NCI-H146 (cell line): ENCODE measurements at regions not wholly inside any gene's neighbourhood (a gene's known extent, or its start where the extent isn't known, plus 50 kb on each side); places are given as distances from the start of the nearest gene placed in this dataset.
"Not testable (repeated sequence)": the region's sequence is repeated elsewhere in the genome, so short reads cannot be mapped to it uniquely, and the experiment has no call there.

Experiments
- DNase-seq: peaks from one replicate; lab custom pipeline; 2025; lab: John Stamatoyannopoulos, UW

DNA sequence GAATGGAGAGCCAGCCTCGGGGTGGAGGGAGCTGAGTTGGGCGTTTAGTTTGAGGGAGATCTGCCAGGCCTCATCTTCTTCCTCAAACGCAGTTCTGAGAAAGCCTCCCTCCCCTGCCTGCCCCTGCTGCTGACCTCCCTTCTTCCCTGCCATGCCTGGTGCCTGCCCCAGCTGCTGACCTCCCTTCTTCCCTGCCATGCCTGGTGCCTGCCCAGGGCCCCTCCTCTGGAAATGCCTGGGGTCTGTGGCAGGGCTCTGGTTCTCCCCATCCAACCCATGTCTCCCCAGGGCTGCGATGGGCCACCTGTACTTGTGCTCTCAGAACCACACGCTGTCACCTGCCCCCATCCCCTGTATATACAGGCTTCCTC is 114.6 kb downstream of the VEGFA start:
- no peak for DNase-seq

DNA sequence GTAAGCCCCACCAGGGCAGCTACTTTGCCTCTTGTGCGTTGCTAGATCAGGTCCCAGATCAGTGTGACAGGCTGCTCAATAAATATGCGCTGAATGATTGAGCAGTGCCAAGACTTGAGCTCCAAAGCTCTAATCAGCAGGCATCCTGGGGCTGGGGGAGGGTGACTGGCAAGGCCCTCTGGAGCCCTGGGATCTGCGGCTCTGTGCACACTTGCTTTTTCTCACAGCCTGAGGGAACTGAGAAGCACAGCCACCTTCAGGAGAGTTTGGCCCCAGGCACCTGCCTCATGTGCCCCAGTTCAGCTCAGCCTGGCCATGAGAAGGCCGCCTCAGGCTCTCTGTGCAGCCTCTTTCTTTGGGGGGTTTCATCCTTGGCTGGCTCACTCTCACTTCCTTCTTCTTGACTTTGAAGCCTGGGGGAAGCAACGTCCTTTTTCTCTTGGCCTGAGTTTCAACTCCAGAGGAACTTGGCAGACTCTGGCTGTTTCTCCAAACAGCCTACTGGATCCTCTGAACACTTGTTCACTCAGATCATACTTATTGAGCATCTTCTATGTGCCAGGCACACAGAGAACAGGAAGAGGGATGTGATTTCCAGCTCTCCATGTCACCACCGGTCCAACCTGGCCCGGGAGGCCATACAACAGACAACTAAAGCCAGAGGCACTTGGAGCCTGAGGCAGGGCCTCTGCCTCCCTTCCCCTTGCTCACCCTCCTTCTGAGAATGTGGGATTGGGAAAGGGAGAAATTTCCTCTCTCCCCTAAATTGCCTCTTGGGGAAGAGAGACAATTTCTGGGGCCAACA is 114.0 kb downstream of the VEGFA start:
- no peak for DNase-seq

DNA sequence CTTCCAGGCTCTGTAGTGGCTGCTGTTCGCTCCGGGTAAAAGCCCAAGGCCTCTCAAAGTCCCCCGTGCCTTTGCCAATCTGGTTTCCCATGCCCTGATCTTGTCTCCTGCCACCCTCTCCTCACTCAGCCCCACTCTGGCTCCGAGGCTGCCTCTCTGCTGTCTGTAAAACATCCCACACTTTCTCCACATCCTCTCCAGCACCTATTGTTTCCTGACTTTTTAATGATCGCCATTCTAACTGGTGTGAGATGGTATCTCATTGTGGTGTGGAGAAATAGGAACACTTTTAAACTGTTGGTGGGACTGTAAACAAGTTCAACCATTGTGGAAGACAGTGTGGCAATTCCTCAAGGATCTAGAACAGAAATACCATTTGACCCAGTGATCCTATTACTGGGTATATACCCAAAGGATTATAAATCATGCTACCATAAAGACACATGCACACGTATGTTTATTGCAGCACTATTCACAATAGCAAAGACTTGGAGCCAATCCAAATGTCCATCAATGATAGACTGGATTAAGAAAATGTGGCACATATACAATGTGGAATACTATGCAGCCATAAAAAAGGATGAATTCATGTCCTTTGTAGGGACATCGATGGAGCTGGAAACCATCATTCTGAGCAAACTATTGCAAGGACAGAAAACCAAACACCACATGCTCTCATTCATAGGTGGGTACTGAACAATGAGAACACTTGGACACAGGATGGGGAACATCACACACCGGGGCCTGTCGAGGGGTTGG is 112.9 kb downstream of the VEGFA start:
- DNase-seq, result not testable (repeated sequence)

DNA sequence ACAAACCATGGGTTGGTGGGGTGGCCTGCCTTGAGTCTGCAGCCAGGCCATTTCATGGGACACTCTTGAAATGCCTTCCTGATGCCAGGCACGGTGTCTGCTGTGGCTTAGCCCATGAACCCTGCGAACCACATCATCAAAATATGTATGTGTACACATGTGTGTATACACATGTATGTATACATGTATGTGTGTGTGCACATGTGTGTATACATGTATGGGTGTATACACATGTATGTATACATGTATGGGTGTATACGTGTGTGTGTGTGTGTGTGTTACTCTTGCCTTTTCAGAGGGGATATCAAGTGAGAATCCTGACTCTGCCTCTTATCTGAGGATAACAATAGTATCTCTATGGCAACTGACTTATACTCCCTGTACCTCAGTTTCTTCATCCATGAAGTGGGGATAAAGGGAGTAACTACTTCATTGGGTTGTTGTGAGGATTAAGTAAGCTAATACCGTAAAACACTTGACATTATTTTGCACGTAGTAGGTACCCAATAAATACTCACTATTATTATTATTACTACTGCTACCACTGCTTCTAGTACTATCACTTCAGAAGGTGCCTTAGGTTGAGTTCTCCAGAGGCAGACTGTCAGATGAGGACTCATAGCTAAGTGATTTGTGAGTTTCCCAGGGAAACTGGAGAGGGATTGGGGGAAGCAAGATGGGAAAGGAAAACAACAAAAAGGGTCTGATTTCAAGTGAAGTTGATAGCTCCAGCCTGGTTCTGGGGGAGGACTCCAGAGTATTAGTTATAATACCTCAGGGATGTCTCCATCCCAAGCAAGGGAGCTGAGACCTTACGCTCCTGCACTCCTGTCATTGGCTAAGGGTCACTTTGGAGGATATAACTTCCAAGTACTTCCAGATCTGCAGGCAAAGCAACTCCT is 110.5 kb downstream of the VEGFA start:
- no peak for DNase-seq

DNA sequence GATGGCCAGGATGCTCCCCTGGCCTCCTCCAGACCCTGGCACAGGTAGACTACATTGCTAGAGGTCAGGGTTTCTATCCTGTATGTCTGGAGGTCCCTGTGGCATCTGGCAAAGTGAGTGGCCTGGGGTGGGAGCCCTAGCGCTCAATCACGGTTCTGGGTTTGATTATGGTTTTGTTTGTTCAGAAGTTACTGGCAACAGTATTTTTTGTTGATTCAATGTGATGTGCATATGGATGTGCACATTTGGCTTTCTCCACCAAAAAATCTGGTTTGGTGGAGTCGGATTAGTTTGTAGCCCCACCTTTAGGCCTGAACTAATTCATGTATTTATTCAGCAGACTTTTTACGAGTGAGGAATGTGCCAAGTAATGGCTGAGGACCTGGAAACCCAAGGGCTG is 109.7 kb downstream of the VEGFA start:
- DNase-seq, result no peak

DNA sequence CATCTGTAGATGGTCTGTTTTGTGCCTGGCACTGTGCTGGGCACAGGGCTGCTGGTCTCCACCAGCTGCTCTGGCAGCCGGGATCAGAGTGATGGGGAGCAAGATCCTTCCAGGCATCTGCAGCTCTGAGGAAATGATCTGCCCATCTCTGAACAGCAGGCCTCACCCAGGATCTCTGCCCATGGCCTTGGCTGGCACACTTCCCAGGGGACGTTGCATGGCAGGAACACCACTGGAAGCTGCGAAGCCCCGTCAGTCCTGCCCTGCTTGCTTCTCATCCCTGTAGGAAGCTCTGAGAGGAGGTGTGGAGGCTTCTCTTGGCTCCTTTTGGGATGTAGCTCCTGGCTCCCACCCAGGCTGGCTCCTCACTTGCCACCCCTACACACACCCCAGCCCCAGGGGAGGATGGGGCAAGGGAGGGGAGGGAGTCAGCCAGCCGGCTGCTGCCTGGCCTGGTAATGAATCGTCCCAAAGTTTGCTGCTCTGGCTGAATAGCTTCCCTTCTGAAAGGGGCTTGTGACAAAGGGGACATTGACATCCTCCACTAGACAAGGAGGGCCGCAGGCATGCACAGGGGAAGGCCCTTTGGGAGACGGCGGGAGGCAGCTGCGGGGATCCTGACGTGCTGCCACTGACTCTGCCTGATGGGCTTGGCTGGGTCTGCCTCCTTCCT is 108.9 kb downstream of the VEGFA start:
- no peak for DNase-seq

DNA sequence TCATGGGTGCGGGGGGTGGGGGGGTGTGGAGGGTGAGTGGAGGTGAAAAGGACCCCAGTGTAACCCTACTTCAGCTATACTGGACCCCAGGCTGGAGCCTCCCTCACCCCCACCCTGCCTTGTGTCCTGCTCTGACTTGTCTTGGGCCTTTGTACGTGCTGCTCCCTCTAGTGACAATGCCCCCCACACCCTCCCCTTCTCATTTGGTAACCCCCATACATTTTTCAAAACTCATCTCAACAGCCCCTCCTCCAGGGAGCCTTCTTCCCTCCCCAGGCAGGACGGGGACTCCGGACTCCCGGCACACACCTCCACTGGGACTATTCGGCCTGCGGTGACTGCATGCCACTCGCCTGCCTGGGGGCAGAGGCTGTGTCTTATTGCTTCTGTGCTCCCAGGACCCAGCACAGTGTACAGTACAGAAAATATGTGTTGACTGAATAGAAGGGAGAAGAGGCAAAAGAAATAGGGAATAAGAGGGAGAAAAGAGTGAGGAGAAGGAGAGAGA is 108.2 kb downstream of the VEGFA start:
- DNase-seq, result no peak

DNA sequence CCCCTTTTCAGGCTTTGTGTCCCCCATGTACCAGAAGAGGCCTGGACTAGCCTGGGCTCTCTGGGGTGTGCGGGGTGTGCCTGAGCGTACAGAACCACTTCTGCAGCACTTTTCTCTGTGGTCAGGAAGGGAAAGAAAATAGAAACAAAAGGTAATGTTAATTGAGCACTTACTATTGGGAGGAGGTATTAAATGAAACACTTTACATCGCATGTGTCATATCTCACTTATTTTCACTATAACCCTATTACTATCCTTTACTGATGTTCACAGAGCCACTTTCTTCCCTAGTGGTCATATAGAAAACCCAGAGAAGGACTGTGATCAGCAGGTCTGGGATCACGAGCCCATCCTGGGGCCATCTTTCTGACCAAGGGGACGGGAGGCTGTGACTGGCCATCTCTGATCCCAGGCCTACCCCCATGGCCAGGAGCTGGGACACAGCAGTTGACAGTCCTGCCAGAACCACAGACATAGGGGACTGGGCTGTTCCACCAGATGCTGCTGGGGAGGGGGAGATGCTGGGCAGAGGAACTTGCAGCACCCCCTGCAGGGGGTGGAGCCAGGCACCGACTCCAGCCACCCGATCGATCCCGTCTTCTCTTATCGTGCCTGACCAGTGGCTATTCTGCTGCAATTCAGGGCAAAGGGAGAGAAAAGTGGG is 107.6 kb downstream of the VEGFA start:
- no peak for DNase-seq

DNA sequence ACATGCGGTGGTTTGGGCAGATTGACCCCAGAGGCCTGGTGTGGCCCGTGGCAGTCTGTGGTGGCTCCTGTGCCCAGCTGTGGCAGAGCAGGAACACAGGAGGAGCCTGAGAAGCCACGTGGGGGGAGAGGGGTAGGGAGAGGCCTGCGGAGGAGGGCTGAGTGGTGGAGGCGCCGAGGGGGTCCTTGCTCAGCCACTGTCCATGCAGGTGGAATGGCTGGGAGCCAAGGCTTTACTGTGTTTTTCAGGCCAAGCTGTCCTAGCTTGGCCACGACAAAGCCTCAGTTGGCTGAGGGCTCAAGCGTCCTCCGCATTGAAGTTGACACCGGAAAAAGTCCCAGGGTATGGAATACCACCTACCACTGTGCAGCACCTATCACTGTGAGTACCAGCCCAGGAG is 107.0 kb downstream of the VEGFA start:
- DNase-seq, result no peak

DNA sequence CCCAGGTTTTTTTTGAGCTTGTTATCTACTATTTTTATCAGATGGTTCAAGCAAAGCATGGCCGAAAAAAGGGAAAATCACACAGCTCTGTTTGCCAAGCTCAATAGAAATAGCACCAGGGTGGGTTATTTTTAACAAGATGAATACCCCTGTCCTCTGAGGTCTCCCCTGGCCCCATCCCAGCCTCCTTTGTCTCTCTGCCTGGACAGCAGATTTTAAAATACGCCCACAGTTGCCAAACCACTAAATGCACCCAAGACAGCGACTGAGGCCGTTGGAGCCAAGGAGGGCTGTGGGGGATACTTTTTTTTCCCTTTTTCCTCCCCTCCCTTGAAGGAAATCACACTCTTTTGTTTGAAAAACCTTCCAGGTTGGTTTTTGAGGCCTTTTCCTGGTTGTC is 106.6 kb downstream of the VEGFA start:
- DNase-seq, result no peak

DNA sequence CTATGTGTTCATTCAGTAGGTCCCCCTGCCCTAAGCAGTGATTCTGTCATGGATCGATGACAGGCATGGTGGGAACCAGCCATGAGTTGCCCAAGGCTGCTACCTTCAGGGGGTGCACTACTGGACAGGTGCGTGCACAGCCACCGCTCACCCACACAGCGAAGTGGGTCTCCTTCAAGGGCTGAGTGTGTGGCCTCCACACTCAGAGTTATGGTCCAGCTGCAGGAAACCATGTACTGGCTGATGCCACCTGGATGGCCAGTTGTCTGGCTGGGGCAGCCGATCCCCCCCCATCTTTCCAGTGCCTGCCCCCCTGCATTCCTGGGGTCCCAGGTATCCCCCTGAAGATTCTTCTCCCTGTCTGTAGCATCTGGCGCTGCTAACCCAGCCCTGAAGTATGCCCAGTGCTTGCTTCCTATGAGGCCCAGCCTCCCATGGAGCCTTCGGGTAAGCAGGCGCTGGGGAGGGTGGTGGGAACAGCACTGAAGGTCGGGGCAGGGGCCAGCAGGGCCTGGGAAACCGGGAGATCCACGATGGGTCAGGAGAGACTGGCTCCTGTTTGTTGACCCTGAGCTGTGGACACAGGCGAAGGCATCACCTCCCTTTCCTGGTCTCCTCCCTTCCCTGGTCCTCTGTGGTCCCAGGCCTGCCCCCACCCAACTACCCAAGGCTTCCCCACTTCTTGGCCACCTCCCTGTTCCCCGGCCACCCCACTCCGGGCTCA is 106.0 kb downstream of the VEGFA start:
- DNase-seq, result no peak

DNA sequence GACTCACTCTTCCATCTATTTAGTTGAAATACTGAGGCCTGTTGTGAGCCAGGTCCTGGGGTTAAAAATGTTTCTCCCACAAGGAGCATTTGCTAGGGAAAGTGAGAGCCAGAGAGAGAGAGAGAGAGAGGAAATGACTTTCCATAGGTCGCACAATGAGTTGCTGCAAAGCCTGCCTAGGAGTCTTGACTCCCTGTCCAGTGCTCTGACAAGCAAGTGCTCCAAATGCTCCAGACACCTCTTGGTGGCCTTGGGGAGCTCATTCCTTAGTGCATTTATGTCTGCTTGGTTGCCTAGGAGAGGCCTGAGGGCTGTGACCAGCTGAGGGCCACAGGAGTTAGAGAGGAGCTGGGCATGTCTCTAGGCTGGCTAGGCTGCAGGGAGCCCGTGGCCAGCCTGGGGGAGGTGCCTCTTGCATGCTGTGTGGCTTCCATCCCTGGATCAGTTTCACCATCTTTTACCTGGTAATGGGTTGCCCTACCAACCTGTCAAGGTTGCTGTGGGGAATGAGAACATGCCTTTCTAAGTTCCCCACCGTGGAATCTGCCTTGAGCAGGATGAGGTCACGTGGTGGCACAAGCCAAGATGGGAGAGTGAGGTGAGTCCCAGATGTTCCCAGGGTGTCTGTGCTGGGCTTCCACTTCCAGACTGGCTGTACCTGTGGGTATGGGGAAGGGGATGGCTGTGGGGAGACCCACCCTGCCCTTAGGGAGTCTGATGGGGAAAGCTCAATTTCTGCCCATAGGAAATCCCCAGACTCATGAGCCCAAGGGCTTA is 105.0 kb downstream of the VEGFA start:
- DNase-seq, result no peak

DNA sequence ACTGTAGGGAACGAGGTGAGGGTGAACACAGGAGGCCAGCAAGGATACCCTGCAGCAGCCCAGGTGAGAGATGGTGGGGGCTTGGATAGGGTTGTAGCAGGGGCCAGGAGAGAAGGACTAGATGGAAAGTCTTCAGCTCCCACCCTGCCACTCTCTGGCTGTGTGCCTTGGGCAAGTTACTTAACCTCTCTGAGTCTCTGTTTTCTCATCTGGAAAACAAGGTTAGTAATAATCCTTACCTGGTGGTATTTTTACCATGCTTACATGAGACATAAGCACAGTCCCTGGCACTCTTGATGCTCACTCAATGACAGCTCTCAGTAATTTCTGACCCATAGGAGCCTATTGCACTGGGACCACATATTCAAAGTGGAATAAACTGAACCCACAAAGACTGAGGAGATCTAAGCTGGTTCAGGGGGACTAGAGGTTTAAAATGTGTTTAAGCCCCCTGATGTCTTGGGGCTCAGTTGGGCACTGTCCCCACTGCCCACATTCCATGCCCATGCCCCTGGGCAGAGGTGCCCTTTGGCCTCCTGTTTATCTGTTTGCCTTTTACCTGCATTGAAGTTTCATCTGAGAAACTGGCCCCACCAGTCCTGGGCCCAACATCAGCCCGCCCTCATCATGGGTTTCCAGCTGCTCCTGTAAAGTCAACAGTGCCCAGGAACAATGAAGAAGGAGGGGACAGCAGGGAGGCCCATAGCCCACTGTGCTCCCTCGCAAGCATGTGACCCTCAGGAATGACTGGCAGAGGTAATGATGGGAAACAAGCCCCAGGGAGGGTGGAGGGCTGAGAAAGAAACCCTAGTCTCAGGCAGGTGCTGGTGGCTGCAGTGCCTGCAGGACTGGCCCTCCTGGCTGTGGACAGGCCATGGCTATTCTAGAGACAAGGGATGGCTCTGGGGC is 104.0 kb downstream of the VEGFA start:
- DNase-seq, result peak; percentile 99

DNA sequence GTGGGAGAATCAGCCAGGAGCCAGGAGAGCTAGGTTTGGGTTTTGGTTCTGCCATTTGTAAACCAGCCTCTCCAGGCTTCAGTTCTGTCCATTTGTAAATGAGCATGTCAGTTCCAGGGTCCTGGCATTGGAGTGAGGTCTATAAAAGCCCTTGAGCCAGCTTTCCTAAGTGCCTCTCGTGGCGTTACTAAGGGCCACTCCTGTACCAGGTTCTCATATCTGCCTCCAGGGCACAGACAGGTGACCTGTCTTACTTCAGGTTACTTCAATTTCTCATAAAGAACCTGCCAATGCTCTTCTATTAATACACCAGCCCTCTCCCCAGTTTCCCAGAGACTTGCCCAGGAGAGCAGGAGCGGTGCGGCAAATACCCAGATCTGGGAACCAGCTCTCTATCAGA is 101.9 kb downstream of the VEGFA start:
- DNase-seq, result peak; percentile 23

DNA sequence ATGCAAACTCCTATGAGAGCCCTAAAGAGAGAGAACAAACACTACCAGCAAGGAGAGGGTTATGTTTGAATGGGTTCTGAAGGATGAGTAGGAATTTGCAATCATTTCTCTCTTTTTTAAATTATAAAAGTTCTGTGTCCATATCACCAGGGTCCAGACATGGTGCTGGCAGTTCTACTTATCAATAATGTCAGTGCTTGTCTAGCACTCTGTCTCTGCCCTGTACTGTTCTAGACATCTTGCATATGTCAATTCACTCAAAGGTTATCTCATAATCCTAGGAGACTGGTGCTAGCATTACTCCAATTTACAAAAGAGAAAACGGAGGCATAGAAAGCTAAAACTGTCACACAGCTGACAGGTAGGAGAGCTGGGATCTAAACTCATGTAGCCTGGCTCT is 101.3 kb downstream of the VEGFA start:
- DNase-seq, result no peak

DNA sequence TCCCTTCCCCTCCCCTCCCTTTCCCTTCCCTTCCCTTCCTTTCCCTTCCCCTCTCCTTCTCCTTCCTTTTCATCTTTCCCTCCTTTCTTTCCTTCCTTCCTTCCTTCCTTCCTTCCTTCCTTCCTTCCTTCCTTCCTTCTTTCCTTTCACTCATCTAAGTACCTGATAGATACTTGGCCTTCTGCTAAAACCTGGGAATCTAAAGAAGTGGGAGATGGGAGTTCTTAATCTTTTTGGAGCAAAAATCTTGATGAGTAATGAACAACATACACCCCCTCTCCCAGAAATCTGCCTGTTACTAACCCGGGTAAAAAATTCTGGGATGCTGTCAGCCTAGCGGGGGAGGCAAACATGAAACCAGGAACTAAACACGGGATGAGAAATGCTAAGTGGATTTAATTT is 100.7 kb downstream of the VEGFA start:
- no peak for DNase-seq

DNA sequence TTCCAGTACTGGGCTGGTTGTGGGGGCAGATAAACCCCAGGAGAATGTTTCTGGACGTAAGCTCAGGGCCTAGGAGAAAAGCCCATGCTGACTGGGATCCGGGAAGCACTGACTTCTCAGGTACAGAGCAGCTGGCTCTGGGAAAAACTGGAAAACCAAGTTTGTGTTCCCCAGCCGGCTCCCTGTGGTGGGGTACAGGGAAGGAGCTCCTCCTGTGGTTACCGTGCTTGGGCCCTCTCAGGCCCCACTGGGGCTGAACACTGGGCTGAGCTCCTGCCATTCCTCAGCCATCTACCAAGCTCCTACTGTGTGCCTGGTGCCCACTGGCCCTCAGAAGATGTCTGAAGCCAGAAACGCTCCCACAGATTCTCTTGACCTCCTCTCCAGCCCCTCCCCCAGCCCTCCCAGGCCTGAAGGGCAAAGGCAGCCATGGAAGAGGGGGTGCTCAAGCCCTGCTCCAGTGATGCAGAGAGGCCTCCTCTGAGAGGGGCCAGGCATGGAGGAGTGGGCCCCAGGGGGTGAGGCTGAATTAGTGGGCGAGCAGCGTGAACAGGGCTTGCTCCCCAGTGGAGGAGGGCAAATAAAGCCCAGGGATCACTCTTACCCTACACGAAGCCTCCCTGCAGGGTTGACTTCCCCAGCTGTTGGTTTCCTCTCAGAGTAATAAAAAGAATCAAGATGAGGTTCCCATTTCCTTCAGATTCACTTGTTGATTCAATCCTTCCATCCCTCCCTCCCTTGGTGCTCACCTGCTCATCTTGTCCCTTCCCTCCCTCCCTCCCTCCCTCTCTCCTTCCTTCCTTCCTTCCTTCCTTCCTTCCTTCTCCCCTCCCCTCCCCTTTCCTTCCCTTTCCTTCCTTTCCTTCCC is 100.0 kb downstream of the VEGFA start:
- DNase-seq, result no peak
